A549 (cell line): ENCODE measurements at regions not wholly inside any gene's neighbourhood (a gene's known extent, or its start where the extent isn't known, plus 50 kb on each side); places are given as distances from the start of the nearest gene placed in this dataset.

Source experiments
- ATAC-seq, 2 experiments: fragments of 200-7000 bp in 1 of 2; fragments of >200 bp in 1 of 2; cut with Nextera tagmentation in 1 of 2; cut with Tn5 transposase in 1 of 2; 3 replicates each; pipeline versions ENCODE4 v1.8.0 to v1.9.1; 2018 to 2020; ENCODE audit warnings: mild to moderate bottlenecking in 1 of 2, moderate library complexity in 1 of 2
- CTCF ChIA-PET: fragments of 300-600 bp; sonication (Branson Sonifier 250); formaldehyde crosslinking; extraction: SDS; loops from one replicate; lab custom pipeline; 2021; ENCODE audit warnings: antibody characterized with exemption, inconsistent platforms; lab: Yijun Ruan, JAX
- POLR2A ChIA-PET: fragments of 350-600 bp; formaldehyde crosslinking; extraction: SDS; loops from one replicate; lab custom pipeline; 2021; ENCODE audit warnings: antibody characterized with exemption, inconsistent platforms; lab: Yijun Ruan, JAX
- DNase-seq, 2 experiments: peaks; one replicate each; pipeline versions ENCODE4 v3.0.0 to v3.0.0-alpha.2; 2011 to 2016; ENCODE audit warnings: low read depth in 1 of 2, low spot score in 1 of 2
- FAIRE-seq: peaks from 2 replicates; lab custom pipeline; 2011; peaks lifted over from hg19 to GRCh38; lab: Jason Lieb, UNC
- H3K27ac ChIP-seq, 2 experiments: fragments of >200 bp; sonication (Bioruptor Twin); formaldehyde crosslinking; 3 replicates each; pipeline ENCODE4 v1.5.1; 2016 to 2017
- H3K4me1 ChIP-seq: fragments of >200 bp; sonication (Bioruptor Twin); formaldehyde crosslinking; 3 replicates; pipeline ENCODE4 v1.6.1; 2016
- H3K4me2 ChIP-seq: fragments of >200 bp; sonication (Bioruptor Twin); formaldehyde crosslinking; 3 replicates; pipeline ENCODE4 v1.6.1; 2016
- H3K4me3 ChIP-seq: fragments of >200 bp; sonication (Bioruptor Twin); formaldehyde crosslinking; 3 replicates; pipeline ENCODE4 v1.5.1; 2016
- H3K9me3 ChIP-seq: fragments of >200 bp; sonication (Bioruptor Twin); formaldehyde crosslinking; 3 replicates; pipeline ENCODE4 v1.6.1; 2016
- CEBPB ChIP-seq, 2 experiments: fragments of >200 bp in 1 of 2; sonication (Bioruptor Twin) in 1 of 2; formaldehyde crosslinking in 1 of 2; IDR thresholded peaks; 2 replicates each; pipeline ENCODE4 v1.6.1; 2012 to 2016
- CHD2 ChIP-seq: fragments of 150-350 bp; IDR thresholded peaks from 2 replicates; pipeline ENCODE4 v1.6.1; 2014; ENCODE audit warnings: low read length; ENCODE audit not compliant: partially characterized antibody
- CTCF ChIP-seq: fragments of >200 bp; sonication (Bioruptor Twin); formaldehyde crosslinking; IDR thresholded peaks from 3 replicates; pipeline ENCODE4 v1.5.1; 2016
- EHF ChIP-seq: fragments of 250-450 bp; sonication (Bioruptor Pico); IDR thresholded peaks from 2 replicates; pipeline ENCODE4 v1.5.0; 2020; ENCODE audit warnings: mild to moderate bottlenecking
- ELK1 ChIP-seq: fragments of 150-350 bp; IDR thresholded peaks from 2 replicates; pipeline ENCODE4 v1.6.1; 2014; ENCODE audit warnings: low read depth, mild to moderate bottlenecking, low read length
- EP300 ChIP-seq, 2 experiments: fragments of >200 bp; sonication (Bioruptor Twin); formaldehyde crosslinking; IDR thresholded peaks; 2 replicates in 1 of 2; 3 replicates in 1 of 2; pipeline ENCODE4 v1.6.1; 2016 to 2017
- FOSB ChIP-seq: fragments of 250-450 bp; sonication (Bioruptor Pico); IDR thresholded peaks from 2 replicates; pipeline ENCODE4 v1.5.0; 2020; ENCODE audit warnings: mild to moderate bottlenecking, moderate library complexity
- GATA3 ChIP-seq: IDR thresholded peaks from 2 replicates; pipeline ENCODE4 v1.6.1; 2012; ENCODE audit warnings: borderline replicate concordance
- HES2 ChIP-seq: fragments of >200 bp; sonication (Bioruptor Twin); formaldehyde crosslinking; IDR thresholded peaks from 2 replicates; pipeline ENCODE4 v1.6.1; 2016
- HEYL ChIP-seq: fragments of 250-450 bp; sonication (Bioruptor Pico); IDR thresholded peaks from 2 replicates; pipeline ENCODE4 v1.8.0; 2021; ENCODE audit warnings: mild to moderate bottlenecking, moderate library complexity
- HMGXB4 ChIP-seq: fragments of 250-450 bp; sonication (Bioruptor Pico); IDR thresholded peaks from 2 replicates; pipeline ENCODE4 v1.5.0; 2021; ENCODE audit warnings: mild to moderate bottlenecking, moderate library complexity, borderline replicate concordance
- HOXA7 ChIP-seq: fragments of 250-450 bp; sonication (Bioruptor Pico); IDR thresholded peaks from 2 replicates; pipeline ENCODE4 v1.5.0; 2020; ENCODE audit warnings: mild to moderate bottlenecking, moderate library complexity
- HOXB5 ChIP-seq: fragments of 250-450 bp; sonication (Bioruptor Pico); IDR thresholded peaks from 2 replicates; pipeline ENCODE4 v1.5.0; 2020; ENCODE audit warnings: mild to moderate bottlenecking, moderate library complexity
- JUN ChIP-seq, 2 experiments: fragments of >200 bp; sonication (Bioruptor Twin); formaldehyde crosslinking; IDR thresholded peaks; 2 replicates in 1 of 2; 3 replicates in 1 of 2; pipeline ENCODE4 v1.6.1; 2016 to 2017
- KDM1A ChIP-seq: fragments of 200-600 bp; sonication (generic); IDR thresholded peaks from 2 replicates; pipeline ENCODE4 v1.6.1; 2016; ENCODE audit warnings: low read depth, mild to moderate bottlenecking
- POLR2AphosphoS2 ChIP-seq: conservative IDR thresholded peaks from 2 replicates; pipeline ENCODE4 v1.6.1; 2012; ENCODE audit warnings: low read length, improper control_type of control experiment, inconsistent platforms
- RARB ChIP-seq: fragments of 250-450 bp; sonication (Bioruptor Pico); IDR thresholded peaks from 2 replicates; pipeline ENCODE4 v1.8.0; 2021; ENCODE audit warnings: mild to moderate bottlenecking, moderate library complexity
- RFX5 ChIP-seq: fragments of 450-650 bp; IDR thresholded peaks from 2 replicates; pipeline ENCODE4 v1.7.1; 2014; ENCODE audit warnings: antibody characterized with exemption, mild to moderate bottlenecking, moderate library complexity
- RNF2 ChIP-seq: fragments of 200-600 bp; sonication (generic); IDR thresholded peaks from 2 replicates; pipeline ENCODE4 v1.6.1; 2016; ENCODE audit warnings: low read depth, mild to moderate bottlenecking, antibody characterized with exemption, moderate library complexity, borderline replicate concordance
- SREBF2 ChIP-seq: fragments of 450-650 bp; IDR thresholded peaks from 2 replicates; pipeline ENCODE4 v1.6.1; 2014; ENCODE audit warnings: mild to moderate bottlenecking, moderate library complexity
- TFCP2L1 ChIP-seq: fragments of 250-450 bp; sonication (Bioruptor Pico); IDR thresholded peaks from 2 replicates; pipeline ENCODE4 v1.5.0; 2021; ENCODE audit warnings: mild to moderate bottlenecking
- TP53 ChIP-seq: fragments of 250-450 bp; sonication (Bioruptor Pico); IDR thresholded peaks from 2 replicates; pipeline ENCODE4 v1.5.0; 2021; ENCODE audit warnings: mild to moderate bottlenecking, moderate library complexity
- USF2 ChIP-seq: fragments of 450-650 bp; IDR thresholded peaks from 2 replicates; pipeline ENCODE4 v1.6.1; 2014; ENCODE audit warnings: antibody characterized with exemption
- ZC3H11A ChIP-seq: fragments of 450-650 bp; IDR thresholded peaks from 2 replicates; pipeline ENCODE4 v1.6.1; 2014; ENCODE audit warnings: antibody characterized with exemption, mild to moderate bottlenecking
- WGBS: methylation state at CpG from one replicate; pipeline ENCODE4 v1.1.6; 2017; ENCODE audit errors: missing lambda C conversion rate; 5-methylcytosine and 5-hydroxymethylcytosine counted together

- no peak for TF ChIP-seq KDM1A
- TF ChIP-seq HOXA7 (CRISPR knock-in tag), result no peak
- no peak for TF ChIP-seq CTCF
- no peak for TF ChIP-seq JUN (IDR thresholded peaks at IDR 0.05)
- TF ChIP-seq, all 56 proteins: peak for 0
Observed at GRCh38 chr5:124052201-124052600, 540.2 kb downstream of the CSNK1G3 start (continued).

GRCh38 chr5:124050120-124050770 is 538.3 kb downstream of the CSNK1G3 start:
- H3K27ac ChIP-seq, result no peak overlapping the region
- ChIA-PET POLR2A (no interaction called here), CTCF (interaction anchor here (0.6 kb wide), 1 partner anchor 386 kb away, joined by 4 read pairs; no protein-coding TSS in a partner anchor)
- no peaks in the 10 kb centered on the region for H3K4me1 ChIP-seq
- H3K4me2 ChIP-seq, result no peak overlapping the region
- H3K9me3 ChIP-seq, result no peaks in the 10 kb centered on the region
- H3K4me3 ChIP-seq, result no peak overlapping the region
- TF ChIP-seq TP53 (CRISPR knock-in tag), result no peak
- TF ChIP-seq ZC3H11A, result no peak
- TF ChIP-seq ELK1, result no peak
- TF ChIP-seq POLR2AphosphoS2, result no peak
- no peak for TF ChIP-seq TFCP2L1 (CRISPR knock-in tag)
- no peak for TF ChIP-seq CEBPB (IDR thresholded peaks at IDR 0.05)
- TF ChIP-seq GATA3, result no peak
- TF ChIP-seq HMGXB4 (CRISPR knock-in tag), result no peak
- TF ChIP-seq HEYL (CRISPR knock-in tag), result no peak
- TF ChIP-seq USF2, result no peak
- no peak for TF ChIP-seq EHF (CRISPR knock-in tag)
- no peak for TF ChIP-seq RFX5
- TF ChIP-seq HOXB5 (CRISPR knock-in tag), result no peak
- TF ChIP-seq HES2, result no peak
- no peak for TF ChIP-seq HOXA7 (CRISPR knock-in tag)
- TF ChIP-seq, all 56 proteins: peak for 0
- WGBS, result 27% methylated on average over 3 of the region's 3 CpGs
- FAIRE-seq, result no peak
- ATAC-seq, result no peak
- no peak for DNase-seq

- ATAC-seq, result no peak
- H3K4me1 ChIP-seq, result no peaks in the 10 kb centered on the region
- 57% methylated on average over 2 of the region's 2 CpGs for WGBS
- TF ChIP-seq POLR2AphosphoS2 (no peak), RARB (CRISPR knock-in tag) (no peak), EP300 (IDR thresholded peaks at IDR 0.05) (no peak), KDM1A (no peak), ZC3H11A (no peak), CHD2 (no peak), SREBF2 (no peak), FOSB (CRISPR knock-in tag) (no peak), CEBPB (IDR thresholded peaks at IDR 0.05) (no peak), RNF2 (no peak)
- no peak overlapping the region for H3K4me3 ChIP-seq
- no peak overlapping the region for H3K27ac ChIP-seq
- CTCF ChIA-PET, result interaction anchor here (0.9 kb wide), 1 partner anchor 12 kb away, joined by 3 read pairs; no protein-coding TSS in a partner anchor
- no peak for DNase-seq
- no peaks in the 10 kb centered on the region; the same call in 2 of the 3 replicates for H3K9me3 ChIP-seq
- no peak for FAIRE-seq
- POLR2A ChIA-PET, result no interaction called here
- no peak overlapping the region for H3K4me2 ChIP-seq
Observed at GRCh38 chr5:124045412-124045811, 533.4 kb downstream of the CSNK1G3 start.
